Esophagus mucosa (tissue), 1 donor: ENCODE measurements at regions not wholly inside any gene's neighbourhood (a gene's known extent, or its start where the extent isn't known, plus 50 kb on each side); places are given as distances from the start of the nearest gene placed in this dataset.
"Not testable (repeated sequence)": the region's sequence is repeated elsewhere in the genome, so short reads cannot be mapped to it uniquely, and the experiment has no call there.

Experiments used
- ATAC-seq: fragments of 200-7000 bp; cut with Tn5 transposase; one replicate; pipeline ENCODE4 v1.9.1; 2020
- donor health status: DM: yes; HTN: yes; CAD: no.

- no peak for ATAC-seq
Observed at GRCh38 chr6:140427842-140428241, 1053.4 kb upstream of the CITED2 start.

GRCh38 chr6:140414966-140415620 lies 1040.6 kb upstream of the CITED2 start:
- no peak for ATAC-seq

- ATAC-seq = no peak
Observed at GRCh38 chr6:140403020-140403419, 1028.6 kb upstream of the CITED2 start.

- no peak for ATAC-seq
Observed at GRCh38 chr6:140401761-140402160, 1027.3 kb upstream of the CITED2 start.

- ATAC-seq = no peak
Observed at GRCh38 chr6:140398076-140398475, 1023.6 kb upstream of the CITED2 start.

- ATAC-seq = no peak
Observed at GRCh38 chr6:140397106-140397505, 1022.7 kb upstream of the CITED2 start.

- no peak for ATAC-seq
Observed at GRCh38 chr6:140393665-140394540, 1019.5 kb upstream of the CITED2 start.

GRCh38 chr6:140388815-140389214 lies 1014.4 kb upstream of the CITED2 start:
- no peak for ATAC-seq

- ATAC-seq = no peak
Observed at GRCh38 chr6:140388192-140388802, 1013.8 kb upstream of the CITED2 start.

- ATAC-seq = no peak
Observed at GRCh38 chr6:140385679-140386078, 1011.2 kb upstream of the CITED2 start.

- no peak for ATAC-seq
Observed at GRCh38 chr6:140382355-140382754, 1007.9 kb upstream of the CITED2 start.

GRCh38 chr6:140380427-140381218 lies 1006.2 kb upstream of the CITED2 start:
- ATAC-seq = peak; percentile 48

GRCh38 chr6:140379919-140380318 lies 1005.5 kb upstream of the CITED2 start:
- ATAC-seq = no peak

- no peak for ATAC-seq
Observed at GRCh38 chr6:140376209-140376608, 1001.8 kb upstream of the CITED2 start.

GRCh38 chr6:140373728-140374127 lies 999.3 kb upstream of the CITED2 start:
- ATAC-seq = not testable (repeated sequence)

- ATAC-seq = no peak
Observed at GRCh38 chr6:140372064-140372463, 997.6 kb upstream of the CITED2 start.

- ATAC-seq = no peak
Observed at GRCh38 chr6:140370976-140371870, 996.8 kb upstream of the CITED2 start.

GRCh38 chr6:140370441-140370840 lies 996.0 kb upstream of the CITED2 start:
- ATAC-seq = no peak

GRCh38 chr6:140366991-140367390 lies 992.5 kb upstream of the CITED2 start:
- ATAC-seq = no peak

- no peak for ATAC-seq
Observed at GRCh38 chr6:140364916-140365315, 990.5 kb upstream of the CITED2 start.

GRCh38 chr6:140360651-140361050 lies 986.2 kb upstream of the CITED2 start:
- no peak for ATAC-seq

GRCh38 chr6:140355476-140355875 lies 981.0 kb upstream of the CITED2 start:
- ATAC-seq = no peak
